HFFc6 (cell line): ENCODE measurements at regions not wholly inside any gene's neighbourhood (a gene's known extent, or its start where the extent isn't known, plus 50 kb on each side); places are given as distances from the start of the nearest gene placed in this dataset.

ENCODE experiments used
- DNase-seq: peaks from one replicate; pipeline ENCODE4 v3.0.0-alpha.2; 2018
- H3K27ac Mint-ChIP-seq: 2 replicates; pipeline ENCODE4 v1.8.0; 2020; ENCODE audit warnings: mild to moderate bottlenecking, mixed read lengths
- H3K27me3 Mint-ChIP-seq: 2 replicates; pipeline ENCODE4 v1.8.0; 2021; ENCODE audit warnings: mild to moderate bottlenecking, moderate library complexity, mixed read lengths; ENCODE audit not compliant: insufficient read depth
- H3K36me3 Mint-ChIP-seq: 2 replicates; pipeline ENCODE4 v1.8.0; 2021; ENCODE audit warnings: low read depth, mixed read lengths
- H3K4me1 Mint-ChIP-seq: 2 replicates; pipeline ENCODE4 v1.8.0; 2020; ENCODE audit warnings: low read depth, mixed read lengths
- H3K4me3 Mint-ChIP-seq: 2 replicates; pipeline ENCODE4 v1.8.0; 2020; ENCODE audit warnings: mild to moderate bottlenecking, moderate library complexity, mixed read lengths
- H3K9me3 Mint-ChIP-seq: 2 replicates; pipeline ENCODE4 v1.8.0; 2020; ENCODE audit warnings: mild to moderate bottlenecking, mixed read lengths
- TF ChIP-seq, protein P1 (sequence below): fragments of 200-600 bp; sonication (generic); IDR thresholded peaks from 2 replicates; pipeline ENCODE4 v1.5.0; 2021; ENCODE audit warnings: antibody characterized with exemption, mild to moderate bottlenecking

DNA sequence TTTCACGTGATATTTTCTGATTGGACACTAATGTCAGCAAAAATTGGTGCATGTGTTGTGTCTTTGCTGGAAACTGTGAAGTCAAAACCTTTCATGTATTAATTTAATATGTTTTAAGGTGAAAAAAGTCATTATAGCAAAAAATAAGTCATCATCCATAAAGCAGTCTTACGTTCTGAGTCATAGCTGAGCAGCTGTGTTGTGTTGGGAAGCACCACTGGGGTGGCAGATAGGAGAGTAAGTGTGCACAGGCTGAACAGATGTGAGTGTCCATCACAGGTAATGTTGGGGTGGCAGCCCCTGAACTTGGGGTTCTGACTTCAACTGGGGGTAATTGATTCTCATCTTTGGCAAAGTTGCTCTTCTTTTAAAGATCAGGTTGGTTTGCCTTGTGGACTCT is 156.8 kb downstream of the NXNL2 start:
- TF ChIP-seq, protein P1, sequence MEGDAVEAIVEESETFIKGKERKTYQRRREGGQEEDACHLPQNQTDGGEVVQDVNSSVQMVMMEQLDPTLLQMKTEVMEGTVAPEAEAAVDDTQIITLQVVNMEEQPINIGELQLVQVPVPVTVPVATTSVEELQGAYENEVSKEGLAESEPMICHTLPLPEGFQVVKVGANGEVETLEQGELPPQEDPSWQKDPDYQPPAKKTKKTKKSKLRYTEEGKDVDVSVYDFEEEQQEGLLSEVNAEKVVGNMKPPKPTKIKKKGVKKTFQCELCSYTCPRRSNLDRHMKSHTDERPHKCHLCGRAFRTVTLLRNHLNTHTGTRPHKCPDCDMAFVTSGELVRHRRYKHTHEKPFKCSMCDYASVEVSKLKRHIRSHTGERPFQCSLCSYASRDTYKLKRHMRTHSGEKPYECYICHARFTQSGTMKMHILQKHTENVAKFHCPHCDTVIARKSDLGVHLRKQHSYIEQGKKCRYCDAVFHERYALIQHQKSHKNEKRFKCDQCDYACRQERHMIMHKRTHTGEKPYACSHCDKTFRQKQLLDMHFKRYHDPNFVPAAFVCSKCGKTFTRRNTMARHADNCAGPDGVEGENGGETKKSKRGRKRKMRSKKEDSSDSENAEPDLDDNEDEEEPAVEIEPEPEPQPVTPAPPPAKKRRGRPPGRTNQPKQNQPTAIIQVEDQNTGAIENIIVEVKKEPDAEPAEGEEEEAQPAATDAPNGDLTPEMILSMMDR: no peak
- Mint-ChIP-seq H3K4me1 (peaks cover 25% of the 10 kb centered on the region), H3K27ac (no peak overlapping the region), H3K36me3 (peaks cover 4% of the 10 kb centered on the region), H3K4me3 (no peak overlapping the region), H3K9me3 (no peaks in the 10 kb centered on the region; the same call in 1 of the 2 replicates), H3K27me3 (0 out of 2 replicates have a peak, but pooled peaks cover 2% of the 10 kb centered on the region)
- DNase-seq: no peak

DNA sequence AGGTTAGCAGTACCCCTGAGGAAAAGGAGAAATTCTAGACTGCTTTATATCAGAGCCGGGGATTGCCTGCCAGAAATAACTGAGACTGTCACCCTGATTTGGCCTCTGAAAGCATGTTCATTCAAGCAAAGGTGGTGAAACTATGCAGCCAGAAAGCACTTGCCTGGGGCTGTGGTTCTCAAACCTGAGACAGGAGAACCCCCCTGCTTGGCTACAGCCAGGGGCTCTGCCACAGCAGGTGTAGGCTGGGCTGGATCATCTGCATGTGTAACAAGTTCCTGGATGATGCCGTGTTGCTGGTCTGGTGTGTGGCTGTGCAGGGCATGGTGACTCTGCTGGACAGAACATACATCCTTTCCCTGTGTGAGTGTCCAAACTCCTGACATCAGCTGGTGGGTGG is 157.8 kb downstream of the NXNL2 start:
- TF ChIP-seq, protein P1: no peak
- Mint-ChIP-seq H3K36me3 (peaks cover 11% of the 10 kb centered on the region), H3K27ac (no peak overlapping the region), H3K4me1 (peaks cover 28% of the 10 kb centered on the region), H3K27me3 (0 out of 2 replicates have a peak, but pooled peaks cover 2% of the 10 kb centered on the region), H3K9me3 (no peaks in the 10 kb centered on the region; the same call in 1 of the 2 replicates), H3K4me3 (no peak overlapping the region)
- no peak for DNase-seq

DNA sequence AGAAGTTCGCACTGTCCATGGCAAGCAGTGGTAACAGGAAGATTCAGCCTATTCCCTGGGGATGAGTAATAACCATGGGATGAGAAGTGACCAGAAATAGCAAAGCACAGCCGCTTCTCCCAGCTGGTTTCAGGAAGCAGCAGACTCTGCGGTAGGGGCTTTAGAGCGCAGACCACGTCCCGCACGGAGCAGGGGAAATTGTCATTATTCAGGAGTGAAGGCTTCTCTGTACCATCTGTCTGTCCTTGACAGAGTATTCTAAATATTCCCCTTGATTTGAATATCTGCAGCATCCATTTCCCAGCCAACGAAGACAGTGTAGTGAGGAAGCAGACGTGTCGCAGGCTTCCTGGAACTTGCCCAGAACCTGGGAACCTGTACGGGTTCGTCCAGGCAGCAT is 159.6 kb downstream of the NXNL2 start:
- Mint-ChIP-seq H3K4me3 (0 out of 2 replicates have a peak overlapping the region, but pooled peaks have one; percentile 24), H3K27ac (no peak overlapping the region), H3K36me3 (peaks cover 16% of the 10 kb centered on the region), H3K27me3 (peaks cover 4% of the 10 kb centered on the region; the same call in 1 of the 2 replicates), H3K4me1 (peaks cover 33% of the 10 kb centered on the region), H3K9me3 (no peaks in the 10 kb centered on the region; the same call in 1 of the 2 replicates)
- DNase-seq: peak; percentile 42
- TF ChIP-seq, protein P1: no peak

DNA sequence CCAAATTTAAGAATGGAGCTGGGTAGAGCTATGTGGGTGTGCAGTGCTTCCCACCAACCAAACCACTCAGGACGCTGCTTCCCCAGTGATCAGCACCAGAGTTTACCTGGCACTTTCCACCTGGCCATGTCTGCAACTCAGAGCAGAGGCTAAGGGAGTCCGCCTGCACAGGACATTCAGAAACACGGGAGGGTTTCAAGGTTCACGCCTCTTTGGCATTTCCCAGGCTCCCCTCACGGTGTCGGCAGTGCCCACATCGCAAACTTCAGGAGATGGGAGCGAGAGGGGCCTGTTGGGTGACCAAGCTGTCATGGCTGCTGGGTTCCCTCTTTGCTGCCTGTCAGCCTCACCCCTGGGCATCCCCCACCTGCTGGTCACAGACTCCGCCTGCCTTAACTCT is 161.5 kb downstream of the NXNL2 start:
- TF ChIP-seq, protein P1: no peak
- no peak for DNase-seq
- Mint-ChIP-seq H3K27me3 (peaks cover 4% of the 10 kb centered on the region; the same call in 1 of the 2 replicates), H3K27ac (no peak overlapping the region), H3K4me1 (peaks cover 30% of the 10 kb centered on the region), H3K4me3 (no peak overlapping the region), H3K36me3 (peaks cover 16% of the 10 kb centered on the region), H3K9me3 (no peaks in the 10 kb centered on the region; the same call in 1 of the 2 replicates)

DNA sequence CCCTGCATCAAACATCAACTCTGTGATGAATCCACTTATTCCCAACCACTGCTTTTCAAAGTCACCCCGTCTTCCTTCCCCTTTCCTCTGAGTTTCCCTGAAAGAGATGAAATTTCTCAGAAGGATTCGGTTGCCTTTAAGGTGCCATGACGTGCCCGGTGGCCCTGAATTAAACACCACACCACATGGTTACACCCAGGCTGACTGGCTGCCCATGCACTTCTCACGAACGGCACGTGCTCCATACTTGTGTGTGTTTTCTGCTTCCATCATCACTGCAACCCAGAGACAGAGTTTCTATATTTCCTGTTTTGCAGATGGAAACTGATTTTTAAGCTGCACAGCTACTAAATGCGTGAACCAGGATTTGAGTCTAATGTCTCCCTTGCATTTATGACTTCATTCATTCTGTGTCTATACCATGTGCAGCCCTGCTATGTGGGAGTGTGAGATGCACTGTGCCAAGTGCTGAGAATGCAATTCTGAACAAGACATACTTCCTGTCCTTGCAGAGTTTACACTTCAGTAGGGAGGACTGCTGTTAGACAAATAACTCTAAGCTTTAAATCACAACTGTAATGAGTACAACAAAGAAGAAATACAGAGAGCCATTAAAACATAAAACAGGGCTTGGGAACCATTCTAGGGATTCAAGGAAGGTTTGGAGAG is 162.9 kb downstream of the NXNL2 start:
- TF ChIP-seq, protein P1: no peak
- H3K27me3 Mint-ChIP-seq: peaks cover 4% of the 10 kb centered on the region
- peaks cover 16% of the 10 kb centered on the region for H3K36me3 Mint-ChIP-seq
- H3K27ac Mint-ChIP-seq: no peak overlapping the region
- H3K9me3 Mint-ChIP-seq: no peaks in the 10 kb centered on the region; the same call in 1 of the 2 replicates
- H3K4me3 Mint-ChIP-seq: no peak overlapping the region
- no peak for DNase-seq
- H3K4me1 Mint-ChIP-seq: peaks cover 19% of the 10 kb centered on the region
